ENCODE measurements at regions not wholly inside any gene's neighbourhood (a gene's known extent, or its start where the extent isn't known, plus 50 kb on each side); places are given as distances from the start of the nearest gene placed in this dataset.

GRCh38 chr1:24993871-24994580 is 64.0 kb upstream of the RUNX3 start:
- Histone ChIP-seq H3K27ac (ENCODE audit: low read depth, low read length) (no peak overlapping the region), H3K9me3 (ENCODE audit: control insufficient read depth, insufficient read depth, low read length) (no peaks in the 10 kb centered on the region), H4K20me1 (ENCODE audit: control insufficient read depth, insufficient read depth, low read depth, low read length) (no peaks in the 10 kb centered on the region), H3K79me2 (ENCODE audit: control insufficient read depth, low read length) (no peaks in the 10 kb centered on the region), H3K4me1 (ENCODE audit: control insufficient read depth, low read length) (no peaks in the 10 kb centered on the region), H3K27me3 (ENCODE audit: control insufficient read depth, low read length) (peaks cover 21% of the 10 kb centered on the region), H3F3A (ENCODE audit: control insufficient read depth, insufficient read depth) (no peaks in the 10 kb centered on the region), H3K36me3 (ENCODE audit: control insufficient read depth, low read length) (no peaks in the 10 kb centered on the region), H3K4me2 (ENCODE audit: low read length) (no peak overlapping the region), H3K4me3 (ENCODE audit: low read length) (no peak overlapping the region), H3K9me2 (replicated peaks; ENCODE audit: control insufficient read depth, low read length) (no peaks in the 10 kb centered on the region)
- TF ChIP-seq EZH2phosphoT487 (IDR thresholded peaks at IDR 0.05; ENCODE audit: borderline replicate concordance, low read length) (no peak), CTCF (IDR thresholded peaks at IDR 0.05; ENCODE audit: low read depth, low read length, poor library complexity, severe bottlenecking) (no peak)

- no peaks in the 10 kb centered on the region for H4K20me1 ChIP-seq (ENCODE audit: control insufficient read depth, insufficient read depth, low read depth, low read length)
- H3K27ac ChIP-seq (ENCODE audit: low read depth, low read length): no peak overlapping the region
- H3K4me1 ChIP-seq (ENCODE audit: control insufficient read depth, low read length): peaks cover 4% of the 10 kb centered on the region
- no peaks in the 10 kb centered on the region for H3K9me3 ChIP-seq (ENCODE audit: control insufficient read depth, insufficient read depth, low read length)
- no peak overlapping the region for H3K4me3 ChIP-seq (ENCODE audit: low read length)
- H3K27me3 ChIP-seq (ENCODE audit: control insufficient read depth, low read length): peaks cover 22% of the 10 kb centered on the region
- no peaks in the 10 kb centered on the region for H3K9me2 ChIP-seq (replicated peaks; ENCODE audit: control insufficient read depth, low read length)
- no peaks in the 10 kb centered on the region for H3K36me3 ChIP-seq (ENCODE audit: control insufficient read depth, low read length)
- H3K4me2 ChIP-seq (ENCODE audit: low read length): no peak overlapping the region
- TF ChIP-seq EZH2phosphoT487 (IDR thresholded peaks at IDR 0.05; ENCODE audit: borderline replicate concordance, low read length) (no peak), CTCF (IDR thresholded peaks at IDR 0.05; ENCODE audit: low read depth, low read length, poor library complexity, severe bottlenecking) (no peak)
- no peaks in the 10 kb centered on the region for H3K79me2 ChIP-seq (ENCODE audit: control insufficient read depth, low read length)
- H3F3A ChIP-seq (ENCODE audit: control insufficient read depth, insufficient read depth): no peaks in the 10 kb centered on the region
These were observed 62.7 kb upstream of the RUNX3 start for GRCh38 chr1:24992761-24993211.

GRCh38 chr1:24992124-24992760 is 62.2 kb upstream of the RUNX3 start:
- H3K4me2 ChIP-seq (ENCODE audit: low read length): no peak overlapping the region
- no peak overlapping the region for H3K27ac ChIP-seq (ENCODE audit: low read depth, low read length)
- TF ChIP-seq EZH2phosphoT487 (IDR thresholded peaks at IDR 0.05; ENCODE audit: borderline replicate concordance, low read length): no peak
- TF ChIP-seq CTCF (IDR thresholded peaks at IDR 0.05; ENCODE audit: low read depth, low read length, poor library complexity, severe bottlenecking): no peak
- H3K36me3 ChIP-seq (ENCODE audit: control insufficient read depth, low read length): no peaks in the 10 kb centered on the region
- no peaks in the 10 kb centered on the region for H4K20me1 ChIP-seq (ENCODE audit: control insufficient read depth, insufficient read depth, low read depth, low read length)
- peaks cover 22% of the 10 kb centered on the region for H3K27me3 ChIP-seq (ENCODE audit: control insufficient read depth, low read length)
- no peaks in the 10 kb centered on the region for H3F3A ChIP-seq (ENCODE audit: control insufficient read depth, insufficient read depth)
- no peaks in the 10 kb centered on the region for H3K79me2 ChIP-seq (ENCODE audit: control insufficient read depth, low read length)
- H3K4me3 ChIP-seq (ENCODE audit: low read length): no peak overlapping the region
- no peaks in the 10 kb centered on the region for H3K9me3 ChIP-seq (ENCODE audit: control insufficient read depth, insufficient read depth, low read length)
- H3K4me1 ChIP-seq (ENCODE audit: control insufficient read depth, low read length): peaks cover 6% of the 10 kb centered on the region
- H3K9me2 ChIP-seq (replicated peaks; ENCODE audit: control insufficient read depth, low read length): no peaks in the 10 kb centered on the region

All from DOHH2 (cell line).